Activated CD4-positive, alpha-beta T cell treated with anti-CD3 and anti-CD28 coated beads, Interleukin-2, amount 10 ng/mL, durations not matched to agents 24 days and 14 days (primary cell): ENCODE measurements at regions not wholly inside any gene's neighbourhood (a gene's known extent, or its start where the extent isn't known, plus 50 kb on each side); places are given as distances from the start of the nearest gene placed in this dataset.

Source experiments
- DNase-seq: peaks from one replicate; pipeline ENCODE4 v3.0.0; 2022
- H3K27ac Mint-ChIP-seq: one replicate; pipeline ENCODE4 v1.8.0; 2022; ENCODE audit warnings: mild to moderate bottlenecking, mixed read lengths
- H3K27me3 Mint-ChIP-seq: one replicate; pipeline ENCODE4 v1.8.0; 2022; ENCODE audit warnings: mixed read lengths
- H3K36me3 Mint-ChIP-seq: one replicate; pipeline ENCODE4 v1.8.0; 2022; ENCODE audit warnings: low read depth, mild to moderate bottlenecking, mixed read lengths
- H3K4me1 Mint-ChIP-seq: one replicate; pipeline ENCODE4 v1.8.0; 2021; ENCODE audit warnings: mixed read lengths
- H3K4me3 Mint-ChIP-seq: one replicate; pipeline ENCODE4 v1.8.0; 2022; ENCODE audit warnings: mild to moderate bottlenecking, moderate library complexity, mixed read lengths
- H3K9me3 Mint-ChIP-seq: one replicate; pipeline ENCODE4 v1.8.0; 2021; ENCODE audit warnings: mixed read lengths
- intact Hi-C: fragments of 100-400 bp; cut with micrococcal nuclease; formaldehyde crosslinking; loops from one replicate; pipeline ENCODE4 v1.15.1; 2023

DNA sequence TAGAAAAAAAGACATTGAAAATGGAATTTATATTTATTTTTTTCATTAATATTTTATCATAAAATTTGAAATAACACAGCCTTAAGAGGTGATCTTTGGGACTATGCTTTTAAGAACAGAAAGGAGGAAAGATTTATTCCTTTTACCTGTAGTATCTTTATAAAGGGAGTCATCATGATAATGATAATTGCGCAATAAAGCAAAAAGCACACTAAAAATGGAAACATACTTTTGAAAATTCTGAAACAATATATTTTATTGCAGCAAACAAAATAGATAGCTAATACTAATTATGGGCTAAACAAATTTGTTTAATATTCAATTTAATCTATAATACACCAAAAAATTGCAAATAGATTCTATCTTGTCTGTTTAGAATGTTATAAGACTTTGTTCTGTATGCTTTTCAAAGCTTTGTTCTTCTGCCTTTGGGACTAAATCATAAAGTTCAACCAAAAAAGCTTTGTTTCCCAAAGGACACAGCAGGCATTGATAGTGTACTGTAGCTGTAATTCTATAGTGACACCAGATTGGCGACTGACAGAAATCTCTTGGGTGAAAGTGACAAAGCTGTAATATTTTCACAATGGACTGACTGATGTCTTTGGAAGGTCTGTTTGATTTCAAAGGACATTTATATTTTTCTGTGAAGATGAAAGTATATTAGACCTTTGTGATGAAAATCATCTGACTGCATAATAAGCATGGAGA lies 2156.6 kb upstream of the TENM3 start:
- no peak overlapping the region for H3K27ac Mint-ChIP-seq
- no peak overlapping the region for H3K4me3 Mint-ChIP-seq

DNA sequence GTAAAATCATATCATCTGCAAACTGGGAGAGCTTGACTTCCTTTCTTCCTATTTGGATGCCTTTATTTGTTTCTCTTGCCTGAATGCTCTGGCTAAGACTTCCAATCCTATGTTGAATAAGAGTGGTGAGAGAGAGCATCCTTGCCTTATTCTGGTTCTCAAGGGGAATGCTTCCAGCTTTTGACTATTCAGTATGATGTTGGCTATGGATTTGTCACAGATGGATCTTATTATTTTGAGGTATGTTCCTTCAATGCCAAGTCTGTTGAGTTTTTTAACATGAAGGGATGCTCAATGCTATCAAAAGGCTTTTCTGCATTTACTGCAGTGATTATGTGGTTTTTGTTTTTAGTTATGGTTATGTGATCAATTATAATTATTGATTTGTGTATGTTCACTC lies 2144.6 kb upstream of the TENM3 start:
- no peak overlapping the region for H3K27ac Mint-ChIP-seq
- no peaks in the 10 kb centered on the region for H3K9me3 Mint-ChIP-seq
- H3K27me3 Mint-ChIP-seq = no peaks in the 10 kb centered on the region
- intact Hi-C loops = no loop called here
- DNase-seq = no peak
- H3K4me3 Mint-ChIP-seq = no peak overlapping the region
- H3K36me3 Mint-ChIP-seq = no peaks in the 10 kb centered on the region
- H3K4me1 Mint-ChIP-seq = no peaks in the 10 kb centered on the region

More for the DNA sequence above, 2156.6 kb upstream of the TENM3 start:
- no peak for DNase-seq
- H3K27me3 Mint-ChIP-seq = no peaks in the 10 kb centered on the region
- no peaks in the 10 kb centered on the region for H3K36me3 Mint-ChIP-seq
- intact Hi-C loops = no loop called here
- no peaks in the 10 kb centered on the region for H3K9me3 Mint-ChIP-seq
- H3K4me1 Mint-ChIP-seq = no peaks in the 10 kb centered on the region

DNA sequence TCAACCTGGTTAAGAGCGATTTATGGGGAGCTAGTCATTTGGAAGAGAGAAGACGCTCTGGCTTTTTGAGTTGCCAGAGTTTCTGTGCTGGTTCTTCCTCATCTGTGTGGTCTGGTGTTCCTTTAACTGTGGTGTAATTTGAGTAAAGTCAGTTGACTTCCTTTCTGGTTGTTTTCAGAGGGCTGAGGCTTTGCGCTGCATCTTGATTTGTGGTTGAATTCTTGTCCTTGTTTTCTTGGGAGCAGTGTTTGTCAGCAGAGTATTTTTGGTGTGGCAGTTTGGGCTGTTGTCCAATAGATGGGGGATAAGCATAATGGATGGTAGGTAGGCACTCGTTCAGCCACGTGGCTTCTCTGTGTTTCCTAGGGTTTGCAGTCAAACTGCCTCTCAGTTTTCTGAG lies 2143.2 kb upstream of the TENM3 start:
- DNase-seq = no peak
- no peaks in the 10 kb centered on the region for H3K4me1 Mint-ChIP-seq
- H3K36me3 Mint-ChIP-seq = no peaks in the 10 kb centered on the region
- intact Hi-C loops = no loop called here
- H3K27me3 Mint-ChIP-seq = no peaks in the 10 kb centered on the region
- no peaks in the 10 kb centered on the region for H3K9me3 Mint-ChIP-seq
- no peak overlapping the region for H3K4me3 Mint-ChIP-seq
- H3K27ac Mint-ChIP-seq = no peak overlapping the region

DNA sequence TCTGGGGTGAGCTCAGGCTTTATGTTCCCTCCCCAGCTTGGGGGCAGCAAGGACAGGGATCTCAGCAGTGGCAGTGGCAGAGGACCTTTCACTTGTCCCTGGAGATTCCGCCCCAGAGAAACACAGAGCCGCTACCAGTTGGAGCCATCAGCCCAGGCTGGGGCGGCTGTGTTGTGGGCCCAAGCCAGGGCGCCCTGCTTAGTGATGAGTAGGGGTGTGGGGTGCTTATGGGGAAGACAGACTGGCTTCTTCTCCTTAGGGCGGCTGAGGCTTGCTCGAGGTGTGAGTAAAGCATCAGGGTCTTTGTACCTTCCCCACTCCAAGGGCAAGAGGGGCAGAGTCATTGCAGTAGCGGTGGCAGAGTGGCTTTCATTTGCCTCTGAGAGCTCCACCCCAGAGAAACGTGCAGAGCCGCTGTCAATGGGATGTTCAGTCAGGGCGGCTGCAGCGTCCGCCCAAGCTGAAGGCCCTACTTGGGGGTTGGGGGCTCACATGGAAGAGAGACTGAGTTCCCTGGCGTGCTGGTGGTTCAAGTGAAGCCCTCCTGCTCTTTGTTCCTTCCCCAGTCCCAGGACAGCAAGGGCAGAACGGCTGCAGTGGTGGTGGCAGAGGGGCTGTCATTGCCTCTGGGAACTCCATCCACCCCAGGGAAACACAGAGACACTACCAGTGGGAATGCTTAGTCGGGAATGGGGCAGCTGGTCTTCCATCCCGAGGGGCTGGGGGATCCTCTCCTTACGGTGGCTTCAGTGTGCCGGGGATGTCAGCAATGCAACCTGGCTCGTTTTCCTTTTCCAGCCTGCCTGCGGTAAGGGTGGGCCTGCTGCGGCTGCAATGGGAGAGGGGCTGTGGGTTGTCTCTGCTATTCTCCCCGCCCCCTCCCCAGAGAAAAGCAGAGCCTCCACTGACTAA lies 2142.5 kb upstream of the TENM3 start:
- Mint-ChIP-seq H3K4me3 (no peak overlapping the region), H3K4me1 (no peaks in the 10 kb centered on the region), H3K36me3 (no peaks in the 10 kb centered on the region), H3K27me3 (no peaks in the 10 kb centered on the region), H3K9me3 (no peaks in the 10 kb centered on the region), H3K27ac (no peak overlapping the region)
- intact Hi-C loops = no loop called here
- no peak for DNase-seq

DNA sequence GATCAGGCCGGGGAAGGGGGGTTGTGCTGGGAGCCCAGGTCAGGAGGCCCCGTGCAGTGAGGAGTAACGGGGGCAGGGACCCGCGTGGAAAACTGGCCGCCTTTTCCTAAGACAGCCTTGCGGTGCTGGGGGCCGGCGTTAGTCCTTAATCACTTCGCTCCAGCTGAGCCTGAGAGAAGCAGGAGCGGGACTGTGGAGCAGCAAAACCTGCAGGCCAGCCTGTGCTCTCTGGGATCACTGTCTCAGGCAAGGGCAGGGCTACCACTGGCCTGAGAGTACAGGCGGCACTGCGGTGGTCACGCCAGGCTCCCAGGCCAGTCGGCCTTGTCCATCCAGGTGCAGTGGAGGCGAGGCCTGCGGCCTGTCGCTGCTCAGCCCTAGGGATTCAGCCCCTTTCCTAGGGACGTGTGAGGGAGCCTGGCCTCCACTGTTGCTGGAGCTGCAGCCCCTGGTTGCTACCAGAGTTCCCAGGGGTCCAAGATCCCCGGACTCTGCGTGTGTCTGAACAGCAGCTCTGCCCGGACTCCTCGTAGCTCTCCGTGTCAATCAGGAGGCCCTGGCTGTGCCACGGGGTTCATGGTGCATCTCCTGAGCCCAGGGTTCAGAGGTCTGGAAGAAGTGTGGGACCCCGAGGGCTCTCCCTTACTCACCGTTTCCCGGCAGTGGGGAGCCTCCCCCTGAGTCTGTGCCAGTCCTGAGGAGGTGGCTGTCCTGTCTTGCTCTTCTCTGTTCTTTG lies 2141.7 kb upstream of the TENM3 start:
- Mint-ChIP-seq H3K4me3 (no peak overlapping the region), H3K27ac (no peak overlapping the region), H3K9me3 (no peaks in the 10 kb centered on the region), H3K36me3 (no peaks in the 10 kb centered on the region), H3K4me1 (no peaks in the 10 kb centered on the region), H3K27me3 (no peaks in the 10 kb centered on the region)
- DNase-seq = no peak
- intact Hi-C loops = no loop called here

DNA sequence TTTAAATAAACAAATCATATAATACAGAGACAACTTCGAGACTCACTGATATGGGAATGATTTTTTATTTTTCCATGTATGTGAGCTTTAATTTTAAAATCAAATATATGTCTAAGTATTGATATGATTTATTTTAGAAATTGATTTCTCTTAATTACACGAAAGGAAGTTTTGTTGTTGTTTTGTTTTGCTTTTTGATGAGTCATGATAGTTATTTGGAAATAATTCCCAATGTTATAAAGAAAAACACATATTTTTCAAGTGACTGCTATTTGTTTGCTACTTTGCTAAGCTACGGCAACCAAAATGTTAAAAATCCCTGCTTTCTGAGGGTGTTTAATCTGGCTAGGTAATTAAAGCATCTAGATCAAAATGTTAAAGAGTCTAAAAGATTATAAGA lies 2139.4 kb upstream of the TENM3 start:
- no peak overlapping the region for H3K27ac Mint-ChIP-seq
- intact Hi-C loops = no loop called here

DNA sequence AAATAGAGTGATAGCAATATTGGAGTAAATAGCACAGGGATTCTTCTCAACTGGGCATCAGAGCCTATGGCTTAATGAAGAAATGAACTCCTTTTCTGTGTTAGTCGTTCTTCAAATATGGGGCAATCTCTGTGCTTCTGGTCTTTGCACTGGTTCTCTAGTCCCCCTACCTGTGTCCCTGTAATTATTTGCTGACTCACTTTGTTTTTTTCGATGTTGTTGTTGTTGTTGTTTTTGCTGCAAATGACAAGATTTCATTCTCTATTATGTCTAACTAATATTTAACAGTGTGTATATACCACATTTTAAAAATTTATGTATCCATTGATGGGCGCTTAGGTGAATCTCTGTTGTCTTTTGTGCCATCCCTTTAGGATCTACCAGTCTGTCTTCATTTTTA lies 2137.8 kb upstream of the TENM3 start:
- Mint-ChIP-seq H3K4me3 (no peak overlapping the region), H3K36me3 (no peaks in the 10 kb centered on the region), H3K9me3 (no peaks in the 10 kb centered on the region), H3K27ac (no peak overlapping the region), H3K27me3 (no peaks in the 10 kb centered on the region), H3K4me1 (no peaks in the 10 kb centered on the region)
- intact Hi-C loops = no loop called here
- DNase-seq = no peak

More for the DNA sequence above, 2139.4 kb upstream of the TENM3 start:
- Mint-ChIP-seq H3K9me3 (no peaks in the 10 kb centered on the region), H3K4me3 (no peak overlapping the region), H3K4me1 (no peaks in the 10 kb centered on the region), H3K27me3 (no peaks in the 10 kb centered on the region), H3K36me3 (no peaks in the 10 kb centered on the region)
- DNase-seq = no peak

DNA sequence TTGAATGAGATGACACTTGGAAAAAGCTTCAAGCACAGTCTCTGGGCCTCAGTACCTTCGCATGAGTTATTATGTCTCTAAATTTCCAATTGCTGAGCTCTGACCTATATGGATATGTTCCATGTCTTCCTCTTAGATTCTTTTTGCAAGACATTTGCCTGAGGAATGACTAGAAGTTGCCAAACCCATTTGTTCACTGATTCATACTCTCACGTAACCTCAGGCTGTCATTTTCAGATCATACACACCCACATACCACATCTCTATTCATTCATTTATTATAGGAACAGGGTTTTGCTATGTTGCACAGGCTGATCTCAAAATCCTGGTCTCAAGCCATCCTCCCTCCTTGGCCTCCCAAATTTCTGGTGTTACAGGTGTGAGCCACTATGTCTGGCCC lies 2137.1 kb upstream of the TENM3 start:
- H3K27ac Mint-ChIP-seq = no peak overlapping the region
- intact Hi-C loops = no loop called here
- H3K9me3 Mint-ChIP-seq = no peaks in the 10 kb centered on the region
- no peak overlapping the region for H3K4me3 Mint-ChIP-seq
- no peaks in the 10 kb centered on the region for H3K36me3 Mint-ChIP-seq
- no peak for DNase-seq
- H3K4me1 Mint-ChIP-seq = no peaks in the 10 kb centered on the region
- H3K27me3 Mint-ChIP-seq = no peaks in the 10 kb centered on the region

DNA sequence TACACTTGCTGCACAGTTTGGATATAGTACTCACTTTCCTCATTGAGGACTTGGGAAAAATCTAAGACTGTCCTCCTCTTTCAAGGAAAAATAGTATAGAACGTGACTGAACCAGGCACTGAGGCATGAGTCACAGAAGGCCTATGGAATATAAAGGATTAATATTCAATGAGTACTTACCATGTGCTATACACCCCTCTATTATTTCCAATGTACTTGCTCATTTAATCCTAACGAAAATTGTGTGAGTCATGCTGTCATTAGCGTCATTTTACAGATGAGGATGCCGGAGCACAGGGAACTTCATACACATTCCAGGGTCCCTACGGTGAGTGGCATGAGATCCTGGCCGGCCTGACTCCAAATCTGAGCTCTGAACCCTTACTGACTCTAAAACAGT lies 2136.2 kb upstream of the TENM3 start:
- no peaks in the 10 kb centered on the region for H3K36me3 Mint-ChIP-seq
- no peaks in the 10 kb centered on the region for H3K4me1 Mint-ChIP-seq
- no peak for DNase-seq
- H3K27ac Mint-ChIP-seq = no peak overlapping the region
- intact Hi-C loops = no loop called here
- H3K27me3 Mint-ChIP-seq = no peaks in the 10 kb centered on the region
- no peaks in the 10 kb centered on the region for H3K9me3 Mint-ChIP-seq
- no peak overlapping the region for H3K4me3 Mint-ChIP-seq

GRCh38 chr4:180116840-180117239 lies 2126.4 kb upstream of the TENM3 start:
- no peaks in the 10 kb centered on the region for H3K9me3 Mint-ChIP-seq
- no peak for DNase-seq
- no peak overlapping the region for H3K4me3 Mint-ChIP-seq
- H3K27ac Mint-ChIP-seq = no peak overlapping the region
- H3K27me3 Mint-ChIP-seq = no peaks in the 10 kb centered on the region
- intact Hi-C loops = no loop called here
- H3K4me1 Mint-ChIP-seq = no peaks in the 10 kb centered on the region
- no peaks in the 10 kb centered on the region for H3K36me3 Mint-ChIP-seq

- Mint-ChIP-seq H3K36me3 (no peaks in the 10 kb centered on the region), H3K9me3 (no peaks in the 10 kb centered on the region), H3K27ac (no peak overlapping the region), H3K27me3 (no peaks in the 10 kb centered on the region), H3K4me3 (no peak overlapping the region), H3K4me1 (no peaks in the 10 kb centered on the region)
- no peak for DNase-seq
- intact Hi-C loops = no loop called here
Observed at GRCh38 chr4:180120068-180120467, 2123.1 kb upstream of the TENM3 start.

- intact Hi-C loops = no loop called here
- no peak for DNase-seq
- H3K27ac Mint-ChIP-seq = no peak overlapping the region
- H3K27me3 Mint-ChIP-seq = no peaks in the 10 kb centered on the region
- no peaks in the 10 kb centered on the region for H3K9me3 Mint-ChIP-seq
- no peaks in the 10 kb centered on the region for H3K36me3 Mint-ChIP-seq
- H3K4me3 Mint-ChIP-seq = no peak overlapping the region
- H3K4me1 Mint-ChIP-seq = no peaks in the 10 kb centered on the region
Observed at GRCh38 chr4:180134091-180134866, 2108.9 kb upstream of the TENM3 start.

DNA sequence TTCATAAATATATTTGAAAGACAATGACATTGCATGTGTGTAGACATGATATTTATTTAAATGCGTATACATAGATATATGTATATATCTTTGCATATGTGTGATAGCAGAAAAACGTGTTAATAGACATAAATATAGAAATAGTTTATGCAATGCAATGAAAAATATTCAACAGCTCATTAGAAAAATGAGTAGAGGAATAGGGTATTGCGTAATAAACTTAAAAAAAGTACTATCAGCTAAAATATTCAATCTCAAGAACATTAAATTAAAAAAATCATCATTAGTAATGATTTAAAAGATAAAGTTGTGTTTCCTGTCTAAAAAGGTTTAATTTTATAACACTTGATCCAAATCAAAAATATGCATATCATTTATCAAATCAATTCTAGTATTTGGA lies 2101.5 kb upstream of the TENM3 start:
- H3K36me3 Mint-ChIP-seq = no peaks in the 10 kb centered on the region
- intact Hi-C loops = no loop called here
- H3K27ac Mint-ChIP-seq = no peak overlapping the region
- H3K27me3 Mint-ChIP-seq = no peaks in the 10 kb centered on the region
- no peaks in the 10 kb centered on the region for H3K4me1 Mint-ChIP-seq
- no peak overlapping the region for H3K4me3 Mint-ChIP-seq
- H3K9me3 Mint-ChIP-seq = no peaks in the 10 kb centered on the region
- DNase-seq = no peak
